SU-DHL-6 (cell line): ENCODE measurements at regions not wholly inside any gene's neighbourhood (a gene's known extent, or its start where the extent isn't known, plus 50 kb on each side); places are given as distances from the start of the nearest gene placed in this dataset.

ENCODE experiments used
- H2AFZ ChIP-seq: fragments of 200-600 bp; sonication (generic); 2 replicates; pipeline ENCODE4 v1.6.1; 2014; ENCODE audit warnings: low read depth, mild to moderate bottlenecking, moderate library complexity, mixed read lengths, antibody characterized with exemption, low read length; ENCODE audit not compliant: severe bottlenecking
- H3F3A ChIP-seq: fragments of 200-600 bp; shearing (Covaris generic); 2 replicates; pipeline ENCODE4 v1.6.0; 2016; ENCODE audit warnings: antibody characterized with exemption, mild to moderate bottlenecking; ENCODE audit not compliant: insufficient read depth
- H3K27ac ChIP-seq: fragments of 200-600 bp; sonication (generic); 2 replicates; pipeline ENCODE4 v1.5.1; 2016; ENCODE audit warnings: low read depth, mild to moderate bottlenecking, low read length, moderate library complexity, mixed read lengths
- H3K27me3 ChIP-seq: fragments of 200-600 bp; sonication (generic), shearing (Covaris generic); 2 replicates; pipeline ENCODE4 v1.6.0; 2014; ENCODE audit warnings: mild to moderate bottlenecking, low read length
- H3K36me3 ChIP-seq: fragments of 200-600 bp; sonication (generic); 2 replicates; pipeline ENCODE4 v1.6.1; 2014; ENCODE audit warnings: mild to moderate bottlenecking, low read length, mixed read lengths
- H3K4me2 ChIP-seq: fragments of 300-600, 200-600 bp; shearing (Covaris generic), sonication (generic); 2 replicates; pipeline ENCODE4 v1.6.0; 2014; ENCODE audit warnings: low read length, low read depth, mild to moderate bottlenecking; ENCODE audit not compliant: poor library complexity, severe bottlenecking
- H3K4me3 ChIP-seq: fragments of 200-600 bp; sonication (generic); 2 replicates; pipeline ENCODE4 v1.5.1; 2014; ENCODE audit warnings: antibody characterized with exemption, low read length, mild to moderate bottlenecking, mixed read lengths; ENCODE audit not compliant: insufficient read depth, poor library complexity, severe bottlenecking
- H3K79me2 ChIP-seq: fragments of 200-600 bp; sonication (generic); 2 replicates; pipeline ENCODE4 v1.6.1; 2014; ENCODE audit warnings: mild to moderate bottlenecking, low read length, moderate library complexity; ENCODE audit not compliant: insufficient read depth
- H3K9ac ChIP-seq: fragments of 200-600 bp; sonication (generic); 2 replicates; pipeline ENCODE4 v1.7.0; 2014; ENCODE audit warnings: mild to moderate bottlenecking, low read length
- H3K9me2 ChIP-seq: fragments of 200-600 bp; sonication (generic); replicated peaks from 2 replicates; pipeline ENCODE4 v1.6.1; 2014; ENCODE audit warnings: low read length; ENCODE audit not compliant: insufficient read depth
- H3K9me3 ChIP-seq: fragments of 200-600 bp; sonication (generic); 2 replicates; pipeline ENCODE4 v1.6.1; 2014; ENCODE audit warnings: low read length, mixed read lengths; ENCODE audit not compliant: insufficient read depth
- H4K20me1 ChIP-seq: fragments of 200-600 bp; sonication (generic); 2 replicates; pipeline ENCODE4 v1.6.1; 2014; ENCODE audit warnings: low read depth, mild to moderate bottlenecking, antibody characterized with exemption, low read length, moderate library complexity, mixed read lengths
- CTCF ChIP-seq: fragments of 200-600 bp; sonication (generic); IDR thresholded peaks from one replicate; pipeline ENCODE4 v1.5.1; 2017; ENCODE audit warnings: antibody characterized with exemption, mild to moderate bottlenecking, low read length, moderate library complexity; ENCODE audit not compliant: insufficient read depth, poor library complexity, severe bottlenecking
- EZH2phosphoT487 ChIP-seq: fragments of 200-600 bp; sonication (generic), shearing (Covaris generic); conservative IDR thresholded peaks from 2 replicates; pipeline ENCODE4 v1.6.1; 2018; ENCODE audit warnings: mild to moderate bottlenecking, antibody characterized with exemption, low read length, moderate library complexity, mixed read lengths

- TF ChIP-seq EZH2phosphoT487 (no peak), CTCF (no peak)
- H2AFZ ChIP-seq, result no peak overlapping the region
- H3K4me2 ChIP-seq, result no peak overlapping the region
Observed at GRCh38 chr2:195509551-195509950, 147.5 kb upstream of the SLC39A10 start.

GRCh38 chr2:195508139-195508455 is 148.9 kb upstream of the SLC39A10 start:
- no peak overlapping the region for H3K4me2 ChIP-seq
- no peaks in the 10 kb centered on the region for H3K9me2 ChIP-seq
- H3K27me3 ChIP-seq, result no peaks in the 10 kb centered on the region
- no peaks in the 10 kb centered on the region for H4K20me1 ChIP-seq
- no peak overlapping the region for H2AFZ ChIP-seq
- no peak overlapping the region for H3K4me3 ChIP-seq
- no peaks in the 10 kb centered on the region for H3K79me2 ChIP-seq
- TF ChIP-seq CTCF (no peak), EZH2phosphoT487 (no peak)
- H3K9me3 ChIP-seq, result no peaks in the 10 kb centered on the region
- H3K36me3 ChIP-seq, result no peaks in the 10 kb centered on the region
- no peak overlapping the region for H3K9ac ChIP-seq
- no peak overlapping the region for H3K27ac ChIP-seq
- H3F3A ChIP-seq, result no peaks in the 10 kb centered on the region

More at GRCh38 chr2:195509551-195509950, 147.5 kb upstream of the SLC39A10 start:
- H3K4me3 ChIP-seq, result no peak overlapping the region
- no peaks in the 10 kb centered on the region for H3K9me3 ChIP-seq
- H3K36me3 ChIP-seq, result no peaks in the 10 kb centered on the region
- H4K20me1 ChIP-seq, result no peaks in the 10 kb centered on the region
- H3K27ac ChIP-seq, result no peak overlapping the region
- no peaks in the 10 kb centered on the region for H3K79me2 ChIP-seq
- no peaks in the 10 kb centered on the region for H3K27me3 ChIP-seq
- no peaks in the 10 kb centered on the region for H3F3A ChIP-seq
- no peak overlapping the region for H3K9ac ChIP-seq
- H3K9me2 ChIP-seq, result no peaks in the 10 kb centered on the region

- Histone ChIP-seq H3F3A (no peaks in the 10 kb centered on the region), H3K27ac (no peak overlapping the region), H4K20me1 (no peaks in the 10 kb centered on the region), H3K9ac (no peak overlapping the region), H3K4me3 (no peak overlapping the region), H3K9me2 (no peaks in the 10 kb centered on the region), H3K36me3 (no peaks in the 10 kb centered on the region), H3K9me3 (no peaks in the 10 kb centered on the region), H2AFZ (no peak overlapping the region), H3K27me3 (no peaks in the 10 kb centered on the region), H3K4me2 (no peak overlapping the region), H3K79me2 (no peaks in the 10 kb centered on the region)
- TF ChIP-seq EZH2phosphoT487 (no peak), CTCF (no peak)
Observed at GRCh38 chr2:195507447-195508138, 149.4 kb upstream of the SLC39A10 start.
